Tibial nerve (tissue), 3 donors: ENCODE measurements at regions not wholly inside any gene's neighbourhood (a gene's known extent, or its start where the extent isn't known, plus 50 kb on each side); places are given as distances from the start of the nearest gene placed in this dataset.

ENCODE experiments used
- CTCF ChIP-seq, 5 experiments: fragments of 200-600 bp in 3 of 5; fragments of 450-650 bp in 2 of 5; sonication (generic) in 3 of 5; IDR thresholded peaks; one replicate each; pipeline ENCODE4 v1.5.1; 2016 to 2019; ENCODE audit warnings: antibody characterized with exemption in 5 of 5, mild to moderate bottlenecking in 3 of 5, moderate library complexity in 2 of 5
- POLR2A ChIP-seq, 2 donors: fragments of 450-650 bp; IDR thresholded peaks; one replicate each; pipeline ENCODE4 v1.6.1; 2017; ENCODE audit warnings: antibody characterized with exemption in 2 of 2, mild to moderate bottlenecking in 2 of 2, moderate library complexity in 2 of 2

GRCh38 chr1:57623791-57624538, 200.1 kb upstream of the DAB1 start:
- TF ChIP-seq POLR2A (IDR thresholded peaks at IDR 0.05) (no peak), CTCF (IDR thresholded peaks at IDR 0.05) (no peak)
